HG02642 (cell line): ENCODE measurements at regions not wholly inside any gene's neighbourhood (a gene's known extent, or its start where the extent isn't known, plus 50 kb on each side); places are given as distances from the start of the nearest gene placed in this dataset.
"Not testable (repeated sequence)": the region's sequence is repeated elsewhere in the genome, so short reads cannot be mapped to it uniquely, and the experiment has no call there.

Experiments used
- ATAC-seq: cut with Tn5 transposase; IDR thresholded peaks from one replicate; pipeline ENCODE4 v1.9.1; 2021; ENCODE audit warnings: mild to moderate bottlenecking; ENCODE audit not compliant: unreplicated experiment, poor library complexity

GRCh38 chr15:25990220-25990619, 127.1 kb upstream of the ATP10A start:
- no peak for ATAC-seq

GRCh38 chr15:25989327-25989726, 126.2 kb upstream of the ATP10A start:
- no peak for ATAC-seq

GRCh38 chr15:25988716-25989115, 125.6 kb upstream of the ATP10A start:
- not testable (repeated sequence) for ATAC-seq

- no peak for ATAC-seq
Observed at GRCh38 chr15:25987638-25988037, 124.5 kb upstream of the ATP10A start.

GRCh38 chr15:25985165-25985564, 122.0 kb upstream of the ATP10A start:
- no peak for ATAC-seq

- no peak for ATAC-seq
Observed at GRCh38 chr15:25982736-25983135, 119.6 kb upstream of the ATP10A start.

GRCh38 chr15:25981114-25981513, 118.0 kb upstream of the ATP10A start:
- ATAC-seq, result no peak

GRCh38 chr15:25972141-25972675, 109.1 kb upstream of the ATP10A start:
- no peak for ATAC-seq

GRCh38 chr15:25971053-25971452, 107.9 kb upstream of the ATP10A start:
- no peak for ATAC-seq

GRCh38 chr15:25969886-25970285, 106.8 kb upstream of the ATP10A start:
- ATAC-seq, result no peak

GRCh38 chr15:25967116-25967515, 104.0 kb upstream of the ATP10A start:
- ATAC-seq, result no peak

- no peak for ATAC-seq
Observed at GRCh38 chr15:25965326-25965725, 102.2 kb upstream of the ATP10A start.

GRCh38 chr15:25960273-25960672, 97.1 kb upstream of the ATP10A start:
- ATAC-seq, result no peak

- ATAC-seq, result no peak
Observed at GRCh38 chr15:25959100-25959499, 96.0 kb upstream of the ATP10A start.

GRCh38 chr15:25955628-25956027, 92.5 kb upstream of the ATP10A start:
- no peak for ATAC-seq

- ATAC-seq, result no peak
Observed at GRCh38 chr15:25954398-25954797, 91.3 kb upstream of the ATP10A start.

GRCh38 chr15:25950014-25950413, 86.9 kb upstream of the ATP10A start:
- no peak for ATAC-seq

- ATAC-seq, result no peak
Observed at GRCh38 chr15:25947323-25948314, 84.5 kb upstream of the ATP10A start.

- ATAC-seq, result no peak
Observed at GRCh38 chr15:25946241-25946805, 83.2 kb upstream of the ATP10A start.

- ATAC-seq, result no peak
Observed at GRCh38 chr15:25944386-25944785, 81.3 kb upstream of the ATP10A start.

- no peak for ATAC-seq
Observed at GRCh38 chr15:25943831-25944230, 80.7 kb upstream of the ATP10A start.
